HCT116 (cell line): ENCODE measurements at regions not wholly inside any gene's neighbourhood (a gene's known extent, or its start where the extent isn't known, plus 50 kb on each side); places are given as distances from the start of the nearest gene placed in this dataset.

Experiments used
- ATAC-seq: fragments of 200-7000 bp; cut with Tn5 transposase; 2 replicates; pipeline ENCODE4 v1.9.1; 2020; ENCODE audit warnings: mild to moderate bottlenecking, moderate library complexity
- BruUV-seq: library from RNA; stranded (reverse); fragments of 400-500 nt; replicated peaks from 2 replicates; lab custom pipeline; 2021; lab: Mats Ljungman, UMichigan
- CTCF ChIA-PET: fragments of 300-600 bp; sonication (Branson Sonifier 250); formaldehyde crosslinking; loops from one replicate; lab custom pipeline; 2021; ENCODE audit warnings: antibody characterized with exemption; lab: Charles Lee
- POLR2A ChIA-PET: fragments of 300-600, 350-600 bp; sonication (Branson Sonifier 250); formaldehyde crosslinking; loops from one replicate; lab custom pipeline; 2021; ENCODE audit warnings: antibody characterized with exemption; lab: Charles Lee
- RAD21 ChIA-PET, 2 experiments: fragments of 300-600 bp; sonication (Branson Sonifier 250); formaldehyde crosslinking; loops; one replicate each; lab custom pipeline; 2023; ENCODE audit warnings: low total read pairs in 2 of 2; ENCODE audit not compliant: uncharacterized antibody in 2 of 2, unreplicated experiment in 2 of 2, low non-redundant PET in 1 of 2; lab: Charles Lee
- DNase-seq: peaks from one replicate; pipeline ENCODE4 v3.0.0-alpha.2; 2010; ENCODE audit warnings: low read depth, low spot score
- H2AFZ ChIP-seq: fragments of 200-600 bp; shearing (Covaris generic), sonication (generic); 2 replicates; pipeline ENCODE4 v1.6.1; 2017; ENCODE audit warnings: low read depth, mixed run types, mixed read lengths, antibody characterized with exemption, low read length; ENCODE audit not compliant: poor library complexity, severe bottlenecking
- H3K27ac ChIP-seq: 2 replicates; pipeline ENCODE4 v1.5.1; 2012; ENCODE audit warnings: low read depth, low read length
- H3K27me3 ChIP-seq: fragments of 200-600 bp; sonication (generic); 2 replicates; pipeline ENCODE4 v1.6.1; 2016; ENCODE audit warnings: mixed run types, low read length, mixed read lengths; ENCODE audit not compliant: insufficient read depth
- H3K36me3 ChIP-seq, 2 experiments: fragments of 200-500 bp in 1 of 2; fragments of 200-600 bp in 1 of 2; sonication (Bioruptor generic) in 1 of 2; sonication (generic) in 1 of 2; 2 replicates each; pipeline versions ENCODE4 v1.5.1 to v1.6.1; 2014 to 2016; ENCODE audit warnings: low read length in 2 of 2, inconsistent platforms in 1 of 2, mixed read lengths in 1 of 2, mixed run types in 1 of 2; ENCODE audit not compliant: insufficient read depth in 2 of 2, control insufficient read depth in 1 of 2
- H3K4me1 ChIP-seq, 2 experiments: fragments of 200-600 bp in 1 of 2; sonication (generic) in 1 of 2; 2 replicates each; pipeline versions ENCODE4 v1.5.1 to v1.6.1; 2012 to 2017; ENCODE audit warnings: low read length in 2 of 2, inconsistent platforms in 1 of 2, mild to moderate bottlenecking in 1 of 2, mixed read lengths in 1 of 2, mixed run types in 1 of 2, moderate library complexity in 1 of 2; ENCODE audit not compliant: insufficient read depth in 2 of 2, control insufficient read depth in 1 of 2
- H3K4me2 ChIP-seq: fragments of 200-600 bp; sonication (generic); 2 replicates; pipeline ENCODE4 v1.6.1; 2017; ENCODE audit warnings: mixed run types, low read length, mixed read lengths
- H3K4me3 ChIP-seq, 2 experiments: fragments of 200-600 bp in 1 of 2; sonication (generic) in 1 of 2; replicated peaks in 1 of 2; 2 replicates each; pipeline ENCODE4 v1.5.1; 2011 to 2016; ENCODE audit warnings: low read length in 2 of 2, control low read depth in 1 of 2, low read depth in 1 of 2, mild to moderate bottlenecking in 1 of 2, mixed read lengths in 1 of 2, mixed run types in 1 of 2
- H3K79me2 ChIP-seq: fragments of 200-600 bp; sonication (generic); 2 replicates; pipeline ENCODE4 v1.6.1; 2017; ENCODE audit warnings: mild to moderate bottlenecking, mixed run types, low read length, moderate library complexity, mixed read lengths; ENCODE audit not compliant: insufficient read depth
- H3K9ac ChIP-seq: fragments of 200-600 bp; sonication (generic); 2 replicates; pipeline ENCODE4 v1.6.1; 2016; ENCODE audit warnings: low read length, mixed read lengths
- H3K9me2 ChIP-seq: fragments of 200-600 bp; sonication (generic), shearing (Covaris generic); 2 replicates; pipeline ENCODE4 v1.6.1; 2017; ENCODE audit warnings: mixed run types, mild to moderate bottlenecking, moderate library complexity; ENCODE audit not compliant: insufficient read depth
- H3K9me3 ChIP-seq, 2 experiments: fragments of 200-500 bp in 1 of 2; fragments of 200-600 bp in 1 of 2; sonication (Bioruptor generic) in 1 of 2; sonication (generic) in 1 of 2; 2 replicates each; pipeline ENCODE4 v1.6.1; 2014 to 2017; ENCODE audit warnings: low read length in 2 of 2, mixed read lengths in 2 of 2, inconsistent platforms in 1 of 2, low read depth in 1 of 2, mild to moderate bottlenecking in 1 of 2, mixed run types in 1 of 2, moderate library complexity in 1 of 2; ENCODE audit not compliant: control insufficient read depth in 1 of 2, insufficient read depth in 1 of 2
- H4K20me1 ChIP-seq: fragments of 200-600 bp; sonication (generic), shearing (Covaris generic); 2 replicates; pipeline ENCODE4 v1.6.1; 2017; ENCODE audit warnings: mixed run types, mild to moderate bottlenecking, moderate library complexity; ENCODE audit not compliant: insufficient read depth
- ATF3 ChIP-seq: IDR thresholded peaks from 2 replicates; pipeline ENCODE4 v1.6.1; 2012
- CBX3 ChIP-seq: IDR thresholded peaks from 2 replicates; pipeline ENCODE4 v1.6.1; 2012; ENCODE audit warnings: low read depth
- CTCF ChIP-seq, 3 experiments: fragments of 200-600 bp in 1 of 3; sonication (generic) in 1 of 3; IDR thresholded peaks in 2 of 3; conservative IDR thresholded peaks in 1 of 3; 2 replicates each; pipeline ENCODE4 v1.5.1; 2012 to 2017; ENCODE audit warnings: low read depth in 2 of 3, low read length in 2 of 3, antibody characterized with exemption in 1 of 3, borderline replicate concordance in 1 of 3, control low read depth in 1 of 3, mild to moderate bottlenecking in 1 of 3, mixed read lengths in 1 of 3, mixed run types in 1 of 3, moderate library complexity in 1 of 3; ENCODE audit not compliant: insufficient read depth in 1 of 3
- EGR1 ChIP-seq: IDR thresholded peaks from 2 replicates; pipeline ENCODE4 v1.6.1; 2012; ENCODE audit warnings: low read depth
- ELF1 ChIP-seq: IDR thresholded peaks from 2 replicates; pipeline ENCODE4 v1.6.1; 2012; ENCODE audit warnings: low read depth, borderline replicate concordance
- EZH2phosphoT487 ChIP-seq: fragments of 200-600 bp; IDR thresholded peaks from 2 replicates; pipeline ENCODE4 v1.6.1; 2018; ENCODE audit warnings: antibody characterized with exemption, borderline replicate concordance
- FOSL1 ChIP-seq: IDR thresholded peaks from 2 replicates; pipeline ENCODE4 v1.6.1; 2012; ENCODE audit warnings: low read depth
- JUND ChIP-seq: IDR thresholded peaks from 2 replicates; pipeline ENCODE4 v1.6.1; 2012
- REST ChIP-seq: IDR thresholded peaks from 2 replicates; pipeline ENCODE4 v1.6.1; 2012; ENCODE audit warnings: low read depth
- SP1 ChIP-seq: IDR thresholded peaks from 2 replicates; pipeline ENCODE4 v1.6.1; 2012; ENCODE audit warnings: low read depth
- SRF ChIP-seq: IDR thresholded peaks from 2 replicates; pipeline ENCODE4 v1.6.1; 2012; ENCODE audit warnings: low read depth
- TCF7L2 ChIP-seq: IDR thresholded peaks from 2 replicates; pipeline ENCODE4 v1.7.0; 2011; ENCODE audit warnings: borderline replicate concordance, inconsistent platforms; ENCODE audit not compliant: insufficient read depth, insufficient read length; ENCODE audit errors: extremely low read depth
- YY1 ChIP-seq: IDR thresholded peaks from 2 replicates; pipeline ENCODE4 v1.6.1; 2011; ENCODE audit warnings: low read length, low read depth, moderate library complexity, mild to moderate bottlenecking; ENCODE audit not compliant: insufficient replicate concordance; ENCODE audit errors: extremely low read depth
- ZBTB33 ChIP-seq: IDR thresholded peaks from 2 replicates; pipeline ENCODE4 v1.6.1; 2011; ENCODE audit warnings: mild to moderate bottlenecking, low read length, moderate library complexity; ENCODE audit not compliant: insufficient replicate concordance; ENCODE audit errors: extremely low read depth
- ZFX ChIP-seq: fragments of 450-650 bp; IDR thresholded peaks from 2 replicates; pipeline ENCODE4 v1.6.1; 2017
- ZNF274 ChIP-seq: fragments of 200-500 bp; sonication (Bioruptor generic); IDR thresholded peaks from 2 replicates; pipeline ENCODE4 v1.6.1; 2014; ENCODE audit warnings: mild to moderate bottlenecking, low read depth, low read length, inconsistent platforms
- intact Hi-C: fragments of 100-400 bp; cut with micrococcal nuclease; formaldehyde crosslinking; loops from 2 replicates; pipeline ENCODE4 v1.10.0; 2022
- TF ChIP-seq, protein P1 (sequence below): IDR thresholded peaks from 2 replicates; pipeline ENCODE4 v1.6.1; 2012

- H3K27me3 ChIP-seq = no peaks in the 10 kb centered on the region
- no peak for ATAC-seq
Measured at GRCh38 chr2:106011380-106011779, 182.7 kb downstream of the UXS1 start.

More at GRCh38 chr2:106011380-106011779, 182.7 kb downstream of the UXS1 start:
- no peak for TF ChIP-seq FOSL1
- no peak for TF ChIP-seq SRF
- no peak for TF ChIP-seq EGR1
- no peak for TF ChIP-seq ATF3
- no peak for TF ChIP-seq CTCF (IDR thresholded peaks at IDR 0.05 in 2 of 3, conservative IDR thresholded peaks at IDR 0.05 in 1 of 3; ENCODE audit: borderline replicate concordance in 1 of 3, insufficient read depth in 1 of 3, low read depth in 2 of 3, low read length in 2 of 3)
- TF ChIP-seq, protein P1, sequence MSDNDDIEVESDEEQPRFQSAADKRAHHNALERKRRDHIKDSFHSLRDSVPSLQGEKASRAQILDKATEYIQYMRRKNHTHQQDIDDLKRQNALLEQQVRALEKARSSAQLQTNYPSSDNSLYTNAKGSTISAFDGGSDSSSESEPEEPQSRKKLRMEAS = no peak
- TF ChIP-seq YY1 = no peak
- TF ChIP-seq ZBTB33 = no peak
- no peak for TF ChIP-seq TCF7L2
- no peak for TF ChIP-seq SP1
- TF ChIP-seq JUND = no peak
- no peak for TF ChIP-seq ELF1
- no peak for TF ChIP-seq CBX3
- no peak for TF ChIP-seq EZH2phosphoT487
- TF ChIP-seq ZFX = no peak
- TF ChIP-seq REST = no peak
- TF ChIP-seq ZNF274 = no peak
- ChIA-PET POLR2A (no interaction called here), CTCF (no interaction called here), RAD21 (no interaction called here)
- no peak for DNase-seq
- BruUV-seq = no TSS peak
- H3K4me1 ChIP-seq = no peaks in the 10 kb centered on the region
- H3K9me3 ChIP-seq = no peaks in the 10 kb centered on the region
- H3K4me3 ChIP-seq = no peak overlapping the region
- H3K79me2 ChIP-seq = no peaks in the 10 kb centered on the region
- H3K27ac ChIP-seq = no peak overlapping the region
- intact Hi-C loops = no loop called here
- H3K36me3 ChIP-seq = no peaks in the 10 kb centered on the region
- H3K4me2 ChIP-seq = no peak overlapping the region
- H3K9me2 ChIP-seq = no peaks in the 10 kb centered on the region
- no peak overlapping the region for H3K9ac ChIP-seq
- no peak overlapping the region for H2AFZ ChIP-seq
- no peaks in the 10 kb centered on the region for H4K20me1 ChIP-seq
